C4-2B (cell line): ENCODE measurements at regions not wholly inside any gene's neighbourhood (a gene's known extent, or its start where the extent isn't known, plus 50 kb on each side); places are given as distances from the start of the nearest gene placed in this dataset.

ENCODE experiments used
- ZFX ChIP-seq: fragments of 450-650 bp; IDR thresholded peaks from 2 replicates; pipeline ENCODE4 v1.6.1; 2017
- TF ChIP-seq, protein P1 (sequence below): fragments of 450-650 bp; conservative IDR thresholded peaks from 2 replicates; pipeline ENCODE4 v1.5.1; 2017; ENCODE audit warnings: mild to moderate bottlenecking

DNA sequence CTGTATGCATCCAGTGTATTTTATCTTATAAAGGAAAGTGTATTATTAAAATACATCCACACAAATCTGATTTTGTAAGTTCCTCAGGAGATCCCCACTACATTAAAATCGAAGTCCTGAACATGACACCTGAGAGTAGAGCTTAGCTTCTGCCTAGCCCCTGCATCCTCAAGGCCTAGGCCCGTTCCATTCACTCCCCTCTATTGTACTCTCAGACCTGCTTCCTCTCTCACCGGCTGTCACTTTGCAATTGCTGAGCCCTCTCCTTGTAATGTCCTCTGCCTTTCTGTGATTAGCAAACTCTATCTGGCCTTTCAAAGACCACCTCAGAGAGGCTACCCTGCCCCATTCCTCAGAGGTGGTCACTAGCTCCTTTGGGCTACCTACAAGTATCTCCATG lies 160.8 kb downstream of the FTCDNL1 start:
- TF ChIP-seq, protein P1, sequence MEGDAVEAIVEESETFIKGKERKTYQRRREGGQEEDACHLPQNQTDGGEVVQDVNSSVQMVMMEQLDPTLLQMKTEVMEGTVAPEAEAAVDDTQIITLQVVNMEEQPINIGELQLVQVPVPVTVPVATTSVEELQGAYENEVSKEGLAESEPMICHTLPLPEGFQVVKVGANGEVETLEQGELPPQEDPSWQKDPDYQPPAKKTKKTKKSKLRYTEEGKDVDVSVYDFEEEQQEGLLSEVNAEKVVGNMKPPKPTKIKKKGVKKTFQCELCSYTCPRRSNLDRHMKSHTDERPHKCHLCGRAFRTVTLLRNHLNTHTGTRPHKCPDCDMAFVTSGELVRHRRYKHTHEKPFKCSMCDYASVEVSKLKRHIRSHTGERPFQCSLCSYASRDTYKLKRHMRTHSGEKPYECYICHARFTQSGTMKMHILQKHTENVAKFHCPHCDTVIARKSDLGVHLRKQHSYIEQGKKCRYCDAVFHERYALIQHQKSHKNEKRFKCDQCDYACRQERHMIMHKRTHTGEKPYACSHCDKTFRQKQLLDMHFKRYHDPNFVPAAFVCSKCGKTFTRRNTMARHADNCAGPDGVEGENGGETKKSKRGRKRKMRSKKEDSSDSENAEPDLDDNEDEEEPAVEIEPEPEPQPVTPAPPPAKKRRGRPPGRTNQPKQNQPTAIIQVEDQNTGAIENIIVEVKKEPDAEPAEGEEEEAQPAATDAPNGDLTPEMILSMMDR, result no peak
- no peak for TF ChIP-seq ZFX
